IMR-90 (cell line): ENCODE measurements at regions not wholly inside any gene's neighbourhood (a gene's known extent, or its start where the extent isn't known, plus 50 kb on each side); places are given as distances from the start of the nearest gene placed in this dataset.

Experiments used
- ATAC-seq: fragments of 200-7000 bp; cut with Tn5 transposase; 2 replicates; pipeline ENCODE4 v1.9.1; 2020; ENCODE audit warnings: low read depth, mild to moderate bottlenecking, moderate library complexity
- BruUV-seq: library from RNA; stranded (reverse); fragments of 400-500 nt; replicated peaks from 2 replicates; lab custom pipeline; 2021; lab: Mats Ljungman, UMichigan
- CTCF ChIA-PET: fragments of 300-600 bp; formaldehyde crosslinking; extraction: SDS; loops from one replicate; lab custom pipeline; 2021; ENCODE audit warnings: antibody characterized with exemption; lab: Yijun Ruan, JAX
- POLR2A ChIA-PET: fragments of 300-600 bp; sonication (Branson Sonifier 250); formaldehyde crosslinking; loops from one replicate; lab custom pipeline; 2022; ENCODE audit warnings: antibody characterized with exemption; ENCODE audit not compliant: unreplicated experiment; lab: Charles Lee
- DNase-seq: peaks from one replicate; pipeline ENCODE4 v3.0.0; 2013
- H2AFZ ChIP-seq: replicated peaks from 2 replicates; pipeline ENCODE3; 2013; ENCODE audit warnings: low read length, mild to moderate bottlenecking; ENCODE audit not compliant: poor library complexity
- H2AK5ac ChIP-seq: 2 replicates; pipeline ENCODE4 v1.6.1; 2013; ENCODE audit warnings: low read depth, low read length, inconsistent platforms
- H2AK9ac ChIP-seq: replicated peaks from 2 replicates; pipeline ENCODE3; 2013; ENCODE audit warnings: mild to moderate bottlenecking, low read depth, low read length, moderate library complexity; ENCODE audit not compliant: poor library complexity
- H2BK120ac ChIP-seq: 2 replicates; pipeline ENCODE4 v1.6.1; 2013; ENCODE audit warnings: low read depth, low read length, inconsistent platforms
- H2BK15ac ChIP-seq: 3 replicates; pipeline ENCODE4 v1.6.1; 2013; ENCODE audit warnings: low read depth, low read length, inconsistent platforms
- H2BK20ac ChIP-seq: 2 replicates; pipeline ENCODE4 v1.6.1; 2013; ENCODE audit warnings: low read depth, mild to moderate bottlenecking, inconsistent platforms, low read length, moderate library complexity
- H2BK5ac ChIP-seq: 2 replicates; pipeline ENCODE4 v1.6.1; 2013; ENCODE audit warnings: mild to moderate bottlenecking, low read depth, low read length, inconsistent platforms; ENCODE audit not compliant: poor library complexity, severe bottlenecking
- H3K14ac ChIP-seq: replicated peaks from 2 replicates; pipeline ENCODE4 v1.6.1; 2013; ENCODE audit warnings: low read depth, low read length, inconsistent platforms
- H3K18ac ChIP-seq: 2 replicates; pipeline ENCODE4 v1.6.1; 2013; ENCODE audit warnings: low read depth, low read length, control low read depth
- H3K23ac ChIP-seq: 2 replicates; pipeline ENCODE4 v1.6.1; 2013; ENCODE audit warnings: low read depth, low read length, inconsistent platforms
- H3K27ac ChIP-seq: 2 replicates; pipeline ENCODE4 v1.5.1; 2013; ENCODE audit warnings: mild to moderate bottlenecking, control low read depth, low read length; ENCODE audit not compliant: insufficient read depth
- H3K27me3 ChIP-seq: 2 replicates; pipeline ENCODE4 v1.6.1; 2013; ENCODE audit warnings: low read length; ENCODE audit not compliant: control insufficient read depth, insufficient read depth
- H3K36me3 ChIP-seq: 2 replicates; pipeline ENCODE4 v1.6.1; 2013; ENCODE audit warnings: low read length, mixed read lengths; ENCODE audit not compliant: control insufficient read depth, insufficient read depth
- H3K4ac ChIP-seq: 2 replicates; pipeline ENCODE4 v1.6.1; 2013; ENCODE audit warnings: low read depth, low read length, inconsistent platforms
- H3K4me1 ChIP-seq: 2 replicates; pipeline ENCODE4 v1.6.1; 2013; ENCODE audit warnings: low read length, mixed read lengths; ENCODE audit not compliant: control insufficient read depth, insufficient read depth
- H3K4me2 ChIP-seq: 2 replicates; pipeline ENCODE4 v1.6.1; 2013; ENCODE audit warnings: low read depth, mild to moderate bottlenecking, control low read depth, low read length, moderate library complexity
- H3K4me3 ChIP-seq: 2 replicates; pipeline ENCODE4 v1.5.1; 2013; ENCODE audit warnings: low read depth, mild to moderate bottlenecking, control low read depth, low read length, moderate library complexity; ENCODE audit not compliant: insufficient read depth
- H3K56ac ChIP-seq: 2 replicates; pipeline ENCODE4 v1.6.1; 2013; ENCODE audit warnings: low read length, inconsistent platforms; ENCODE audit not compliant: insufficient read depth; ENCODE audit errors: extremely low read depth
- H3K79me1 ChIP-seq, 2 experiments: 2 replicates each; pipeline ENCODE4 v1.6.1; 2013; ENCODE audit warnings: low read length in 2 of 2, inconsistent platforms in 1 of 2, low read depth in 1 of 2
- H3K9ac ChIP-seq: 2 replicates; pipeline ENCODE4 v1.6.1; 2013; ENCODE audit warnings: low read depth, low read length, control low read depth
- H3K9me1 ChIP-seq: 2 replicates; pipeline ENCODE4 v1.6.1; 2013; ENCODE audit warnings: low read length, inconsistent platforms; ENCODE audit not compliant: insufficient read depth
- H3K9me3 ChIP-seq: 2 replicates; pipeline ENCODE4 v1.6.1; 2013; ENCODE audit warnings: low read length; ENCODE audit not compliant: control insufficient read depth, insufficient read depth
- H4K20me1 ChIP-seq: 2 replicates; pipeline ENCODE4 v1.6.1; 2013; ENCODE audit warnings: low read length, inconsistent platforms; ENCODE audit not compliant: insufficient read depth
- H4K5ac ChIP-seq: 2 replicates; pipeline ENCODE4 v1.6.1; 2013; ENCODE audit warnings: mild to moderate bottlenecking, low read depth, low read length, control low read depth
- H4K8ac ChIP-seq, 2 experiments: 2 replicates each; pipeline ENCODE4 v1.6.1; 2013; ENCODE audit warnings: low read depth in 2 of 2, low read length in 2 of 2, control low read depth in 1 of 2, inconsistent platforms in 1 of 2
- H4K91ac ChIP-seq: 2 replicates; pipeline ENCODE4 v1.6.1; 2013; ENCODE audit warnings: low read depth, low read length, inconsistent platforms; ENCODE audit not compliant: insufficient read depth
- CEBPB ChIP-seq: IDR thresholded peaks from 2 replicates; pipeline ENCODE4 v1.6.1; 2012; ENCODE audit warnings: low read depth, low read length, improper control_type of control experiment
- CHD1 ChIP-seq: IDR thresholded peaks from 2 replicates; pipeline ENCODE4 v1.6.1; 2012; ENCODE audit warnings: low read depth, low read length, improper control_type of control experiment
- CTCF ChIP-seq: conservative IDR thresholded peaks from 2 replicates; pipeline ENCODE4 v1.5.1; 2012; ENCODE audit warnings: mild to moderate bottlenecking, low read depth, low read length, improper control_type of control experiment
- MAZ ChIP-seq: IDR thresholded peaks from 2 replicates; pipeline ENCODE4 v1.6.1; 2012; ENCODE audit warnings: low read depth, mild to moderate bottlenecking, low read length, improper control_type of control experiment, moderate library complexity, borderline replicate concordance
- MXI1 ChIP-seq: IDR thresholded peaks from 2 replicates; pipeline ENCODE4 v1.6.1; 2012; ENCODE audit warnings: low read depth, mild to moderate bottlenecking, low read length, moderate library complexity, borderline replicate concordance
- NFE2L2 ChIP-seq: fragments of 150-350 bp; IDR thresholded peaks from 2 replicates; pipeline ENCODE4 v1.6.1; 2016; ENCODE audit warnings: low read depth, mild to moderate bottlenecking, low read length
- POLR2A ChIP-seq: IDR thresholded peaks from 2 replicates; pipeline ENCODE4 v1.6.1; 2012; ENCODE audit warnings: mild to moderate bottlenecking, low read depth, low read length
- RCOR1 ChIP-seq: IDR thresholded peaks from 2 replicates; pipeline ENCODE4 v1.6.1; 2012; ENCODE audit warnings: mild to moderate bottlenecking, low read length, improper control_type of control experiment; ENCODE audit not compliant: insufficient replicate concordance
- RFX5 ChIP-seq: IDR thresholded peaks from 2 replicates; pipeline ENCODE4 v1.8.0; 2012; ENCODE audit warnings: low read depth, mild to moderate bottlenecking, low read length, moderate library complexity
- USF2 ChIP-seq: fragments of 150-350 bp; IDR thresholded peaks from 2 replicates; pipeline ENCODE4 v1.6.1; 2017; ENCODE audit warnings: mild to moderate bottlenecking, antibody characterized with exemption, low read length, low read depth
- WGBS, 2 experiments: methylation state at CpG; one replicate each; pipeline versions ENCODE4 v1.1.5 to v1.1.7; 2013; ENCODE audit warnings: missing lambda C conversion rate in 2 of 2; ENCODE audit not compliant: insufficient read length in 1 of 2; ENCODE audit errors: extremely low coverage in 2 of 2; 5-methylcytosine and 5-hydroxymethylcytosine counted together
- dilution Hi-C: fragments of 300-500 bp; cut with HindIII; formaldehyde crosslinking; loops from one replicate; pipeline ENCODE4 v1.14.3; 2018; ENCODE audit warnings: low sequenced_read_pairs; ENCODE audit not compliant: unreplicated experiment
- in situ Hi-C: fragments of 300-500 bp; cut with MboI; formaldehyde crosslinking; loops from 3 replicates; pipeline ENCODE4 v1.14.3; 2019; ENCODE audit warnings: low sequenced_read_pairs, inconsistent platforms, mixed read lengths
- intact Hi-C: fragments of 100-400 bp; cut with micrococcal nuclease; formaldehyde crosslinking; loops from 2 replicates; pipeline ENCODE4 v1.10.0; 2022

GRCh38 chr5:52392321-52392720, 395.4 kb upstream of the ITGA1 start:
- H3K4me3 ChIP-seq, result no peak overlapping the region
- no peaks in the 10 kb centered on the region for H3K9me1 ChIP-seq
- ATAC-seq (no peak), DNase-seq (no peak)
- no peaks in the 10 kb centered on the region for H3K4me1 ChIP-seq
- H2BK15ac ChIP-seq, result no peak overlapping the region
- H3K4ac ChIP-seq, result no peak overlapping the region
- H2BK120ac ChIP-seq, result no peak overlapping the region
- H3K23ac ChIP-seq, result no peak overlapping the region
- no peak overlapping the region for H2AK5ac ChIP-seq
- no peak overlapping the region for H4K91ac ChIP-seq
- intact Hi-C loops, result no loop called here
- H3K36me3 ChIP-seq, result no peaks in the 10 kb centered on the region
- no peak overlapping the region for H3K27ac ChIP-seq
- no peaks in the 10 kb centered on the region for H3K9me3 ChIP-seq
- no TSS peak for BruUV-seq
- H2BK5ac ChIP-seq, result no peak overlapping the region
- H2AK9ac ChIP-seq, result no peak overlapping the region
- CTCF ChIA-PET, result interaction anchor here (1.3 kb wide), 1 partner anchor 10 kb away, joined by 3 read pairs; no protein-coding TSS in a partner anchor
- no peak overlapping the region for H3K18ac ChIP-seq
- no peaks in the 10 kb centered on the region for H4K20me1 ChIP-seq
- H4K8ac ChIP-seq, result no peak overlapping the region
- WGBS, 2 experiments, result no CpG with 5 or more reads among the region's 3 CpGs
- TF ChIP-seq MAZ, result no peak
- TF ChIP-seq NFE2L2, result no peak
- TF ChIP-seq USF2, result no peak
- no peak for TF ChIP-seq CHD1
- TF ChIP-seq RFX5, result no peak
- no peak for TF ChIP-seq CTCF
- no peak for TF ChIP-seq MXI1
- TF ChIP-seq CEBPB, result no peak
- TF ChIP-seq RCOR1, result no peak
- TF ChIP-seq POLR2A, result no peak
- no peak overlapping the region for H2BK20ac ChIP-seq
- no peaks in the 10 kb centered on the region for H3K27me3 ChIP-seq
- in situ Hi-C loops, result no loop called here
- H3K9ac ChIP-seq, result no peak overlapping the region
- POLR2A ChIA-PET, result no interaction called here
- dilution Hi-C loops, result no loop called here
- H3K14ac ChIP-seq, result no peak overlapping the region
- no peak overlapping the region for H4K5ac ChIP-seq
- no peak overlapping the region for H3K4me2 ChIP-seq
- H3K79me1 ChIP-seq, result no peaks in the 10 kb centered on the region
- H3K56ac ChIP-seq, result no peak overlapping the region
- H2AFZ ChIP-seq, result no peak overlapping the region
